Keratinocyte (primary cell): ENCODE measurements at regions not wholly inside any gene's neighbourhood (a gene's known extent, or its start where the extent isn't known, plus 50 kb on each side); places are given as distances from the start of the nearest gene placed in this dataset.

ENCODE experiments used
- DNase-seq: peaks from one replicate; pipeline ENCODE4 v3.0.0-alpha.2; 2011; ENCODE audit warnings: low read depth, missing footprints, low spot score
- FAIRE-seq: peaks from 2 replicates; lab custom pipeline; 2011; peaks lifted over from hg19 to GRCh38; lab: Jason Lieb, UNC
- H2AFZ ChIP-seq: 2 replicates; pipeline ENCODE4 v1.6.0; 2012; ENCODE audit warnings: low read length, control low read depth, inconsistent platforms; ENCODE audit not compliant: control insufficient read depth
- H3K27ac ChIP-seq: 2 replicates; pipeline ENCODE4 v1.5.1; 2011; ENCODE audit warnings: low read length; ENCODE audit not compliant: control insufficient read depth, insufficient read depth
- H3K27me3 ChIP-seq: 3 replicates; pipeline ENCODE4 v1.6.0; 2011; ENCODE audit warnings: low read length; ENCODE audit not compliant: control insufficient read depth, insufficient read depth; ENCODE audit errors: extremely low read depth
- H3K36me3 ChIP-seq, 2 experiments: 2 replicates in 1 of 2; 3 replicates in 1 of 2; pipeline ENCODE4 v1.5.1; 2011; ENCODE audit warnings: low read length in 2 of 2, mild to moderate bottlenecking in 1 of 2; ENCODE audit not compliant: control insufficient read depth in 2 of 2, insufficient read depth in 2 of 2; ENCODE audit errors: extremely low read depth in 1 of 2
- H3K4me1 ChIP-seq: 3 replicates; pipeline ENCODE4 v1.5.1; 2011; ENCODE audit warnings: low read length; ENCODE audit not compliant: control insufficient read depth, insufficient read depth; ENCODE audit errors: extremely low read depth
- H3K4me2 ChIP-seq: 3 replicates; pipeline ENCODE4 v1.6.0; 2011; ENCODE audit warnings: low read depth, low read length; ENCODE audit not compliant: control insufficient read depth, insufficient read depth; ENCODE audit errors: extremely low read depth
- H3K4me3 ChIP-seq, 3 experiments: fragments of 200-600 bp in 1 of 3; sonication (generic) in 1 of 3; 2 replicates in 2 of 3; 3 replicates in 1 of 3; pipeline ENCODE4 v1.5.1; 2011 to 2016; ENCODE audit warnings: low read length in 3 of 3, mild to moderate bottlenecking in 3 of 3, control low read depth in 2 of 3, inconsistent platforms in 1 of 3, low read depth in 1 of 3, mixed read lengths in 1 of 3, mixed run types in 1 of 3, moderate library complexity in 1 of 3; ENCODE audit not compliant: control insufficient read depth in 2 of 3, insufficient read depth in 2 of 3; ENCODE audit errors: extremely low read depth in 1 of 3
- H3K79me2 ChIP-seq: 2 replicates; pipeline ENCODE4 v1.6.0; 2012; ENCODE audit warnings: low read length; ENCODE audit not compliant: control insufficient read depth, insufficient read depth
- H3K9ac ChIP-seq: 3 replicates; pipeline ENCODE4 v1.6.0; 2011; ENCODE audit warnings: low read length; ENCODE audit not compliant: control insufficient read depth, insufficient read depth; ENCODE audit errors: extremely low read depth
- H3K9me1 ChIP-seq: 3 replicates; pipeline ENCODE4 v1.6.0; 2011; ENCODE audit warnings: low read length; ENCODE audit not compliant: control insufficient read depth, insufficient read depth; ENCODE audit errors: extremely low read depth
- H3K9me3 ChIP-seq: 2 replicates; pipeline ENCODE4 v1.5.1; 2012; ENCODE audit warnings: low read depth, low read length; ENCODE audit not compliant: control insufficient read depth
- H4K20me1 ChIP-seq: 3 replicates; pipeline ENCODE4 v1.6.0; 2011; ENCODE audit warnings: low read length; ENCODE audit not compliant: control insufficient read depth, insufficient read depth; ENCODE audit errors: extremely low read depth
- CTCF ChIP-seq, 3 experiments: IDR thresholded peaks in 1 of 3; conservative IDR thresholded peaks in 1 of 3; optimal IDR thresholded peaks in 1 of 3; 2 replicates in 2 of 3; 3 replicates in 1 of 3; pipeline versions ENCODE3 to v1.5.1; 2011; ENCODE audit warnings: low read length in 3 of 3, mild to moderate bottlenecking in 3 of 3, moderate library complexity in 2 of 3, control low read depth in 1 of 3, inconsistent platforms in 1 of 3; ENCODE audit not compliant: insufficient read depth in 2 of 3; ENCODE audit errors: extremely low read depth in 1 of 3
- EZH2 ChIP-seq: IDR thresholded peaks from one replicate; pipeline ENCODE4 v1.6.1; 2012; ENCODE audit warnings: inconsistent platforms, mild to moderate bottlenecking, low read length, moderate library complexity
- dilution Hi-C: fragments of 300-500 bp; cut with MboI; formaldehyde crosslinking; loops from one replicate; pipeline ENCODE4 v1.7.0; 2020; ENCODE audit warnings: low sequenced_read_pairs; ENCODE audit not compliant: extremely low pct_ligation_motif_present

- no peak overlapping the region for H3K4me3 ChIP-seq
- FAIRE-seq (no peak), DNase-seq (no peak)
- no peaks in the 10 kb centered on the region for H4K20me1 ChIP-seq
- no peak for TF ChIP-seq CTCF (optimal IDR thresholded peaks at IDR 0.05 in 1 of 3, IDR thresholded peaks at IDR 0.05 in 1 of 3, conservative IDR thresholded peaks at IDR 0.05 in 1 of 3; ENCODE audit: extremely low read depth in 1 of 3, insufficient read depth in 2 of 3, low read length in 3 of 3)
- TF ChIP-seq EZH2, result no peak
- H3K27me3 ChIP-seq, result no peaks in the 10 kb centered on the region
- no peaks in the 10 kb centered on the region for H3K9me1 ChIP-seq
- dilution Hi-C loops, result no loop called here
- H3K36me3 ChIP-seq, result no peaks in the 10 kb centered on the region
- no peaks in the 10 kb centered on the region for H3K9me3 ChIP-seq
- no peak overlapping the region for H2AFZ ChIP-seq
- no peak overlapping the region for H3K27ac ChIP-seq
- H3K4me1 ChIP-seq, result no peaks in the 10 kb centered on the region
- no peak overlapping the region for H3K4me2 ChIP-seq
- H3K9ac ChIP-seq, result no peak overlapping the region
- H3K79me2 ChIP-seq, result no peaks in the 10 kb centered on the region
These were observed 665.5 kb downstream of the GBE1 start for GRCh38 chr3:81095956-81096355.

GRCh38 chr3:81094986-81095385, 666.5 kb downstream of the GBE1 start:
- H3K36me3 ChIP-seq, result no peaks in the 10 kb centered on the region
- no peak overlapping the region for H3K27ac ChIP-seq
- H3K27me3 ChIP-seq, result no peaks in the 10 kb centered on the region
- H3K9ac ChIP-seq, result no peak overlapping the region
- no peaks in the 10 kb centered on the region for H3K79me2 ChIP-seq
- H3K9me3 ChIP-seq, result no peaks in the 10 kb centered on the region
- FAIRE-seq (no peak), DNase-seq (no peak)
- H3K9me1 ChIP-seq, result no peaks in the 10 kb centered on the region
- no peak overlapping the region for H3K4me3 ChIP-seq
- TF ChIP-seq CTCF (optimal IDR thresholded peaks at IDR 0.05 in 1 of 3, IDR thresholded peaks at IDR 0.05 in 1 of 3, conservative IDR thresholded peaks at IDR 0.05 in 1 of 3; ENCODE audit: extremely low read depth in 1 of 3, insufficient read depth in 2 of 3, low read length in 3 of 3), result no peak
- TF ChIP-seq EZH2, result no peak
- dilution Hi-C loops, result no loop called here
- H4K20me1 ChIP-seq, result no peaks in the 10 kb centered on the region
- no peak overlapping the region for H3K4me2 ChIP-seq
- H3K4me1 ChIP-seq, result no peaks in the 10 kb centered on the region
- H2AFZ ChIP-seq, result no peak overlapping the region
